ENCODE measurements at regions not wholly inside any gene's neighbourhood (a gene's known extent, or its start where the extent isn't known, plus 50 kb on each side); places are given as distances from the start of the nearest gene placed in this dataset.

GRCh38 chr10:26944261-26944882 is 83.6 kb upstream of the ABI1 start:
- no peak for DNase-seq
- no peak overlapping the region for H3K14ac ChIP-seq (ENCODE audit: low read length)
- no peak overlapping the region for H3K4me3 ChIP-seq (ENCODE audit: low read depth, low read length)
- H3K36me3 ChIP-seq (ENCODE audit: control insufficient read depth in 1 of 2, insufficient read depth in 2 of 2, low read length in 2 of 2), result no peaks in the 10 kb centered on the region
- no peaks in the 10 kb centered on the region for H3K79me1 ChIP-seq (ENCODE audit: low read length)
- no peak overlapping the region for H2BK120ac ChIP-seq (ENCODE audit: insufficient read depth, low read length, poor library complexity)
- H2BK12ac ChIP-seq (ENCODE audit: low read length), result no peak overlapping the region
- H2AFZ ChIP-seq (ENCODE audit: insufficient read depth, low read length, poor library complexity), result no peak overlapping the region
- no peaks in the 10 kb centered on the region for H3K79me2 ChIP-seq (ENCODE audit: control insufficient read depth, insufficient read depth, low read length, poor library complexity)
- H3K4me1 ChIP-seq (ENCODE audit: control insufficient read depth in 1 of 2, insufficient read depth in 2 of 2, low read length in 2 of 2), result peaks cover 0 to 6% of the 10 kb centered on the region in 2 experiments
- no peak overlapping the region for H3K27ac ChIP-seq (ENCODE audit: low read depth, low read length)
- no peak overlapping the region for H3K23ac ChIP-seq (ENCODE audit: low read length)
- WGBS (ENCODE audit: extremely low coverage, insufficient coverage, insufficient read length), result no CpG with 5 or more reads among the region's 18 CpGs
- H4K8ac ChIP-seq (ENCODE audit: low read depth, low read length), result no peak overlapping the region
- no peak overlapping the region for H4K12ac ChIP-seq (ENCODE audit: low read depth, low read length)
- H3K9me3 ChIP-seq (ENCODE audit: insufficient read depth, low read depth, low read length), result no peaks in the 10 kb centered on the region
- H3K18ac ChIP-seq (ENCODE audit: low read length), result no peak overlapping the region
- H3K4ac ChIP-seq (ENCODE audit: low read depth, low read length), result no peak overlapping the region
- no peaks in the 10 kb centered on the region for H3K27me3 ChIP-seq (ENCODE audit: insufficient read depth, low read length)
- H2AK5ac ChIP-seq (ENCODE audit: low read length), result no peak overlapping the region
- no peak overlapping the region for H3K4me2 ChIP-seq (ENCODE audit: low read length)
- H3K9ac ChIP-seq (ENCODE audit: low read length), result no peak overlapping the region
- H4K91ac ChIP-seq (ENCODE audit: low read depth, low read length), result no peak overlapping the region
- no peak overlapping the region for H2BK5ac ChIP-seq (ENCODE audit: low read depth, low read length, poor library complexity)

GRCh38 chr10:26939962-26940354 is 79.2 kb upstream of the ABI1 start:
- Histone ChIP-seq H3K27me3 (ENCODE audit: insufficient read depth, low read length) (no peaks in the 10 kb centered on the region), H4K8ac (ENCODE audit: low read depth, low read length) (no peak overlapping the region), H2BK5ac (ENCODE audit: low read depth, low read length, poor library complexity) (no peak overlapping the region), H3K14ac (ENCODE audit: low read length) (no peak overlapping the region), H3K23ac (ENCODE audit: low read length) (no peak overlapping the region), H2BK12ac (ENCODE audit: low read length) (no peak overlapping the region), H3K4me1 (ENCODE audit: control insufficient read depth in 1 of 2, insufficient read depth in 2 of 2, low read length in 2 of 2) (no peaks in the 10 kb centered on the region), H3K79me2 (ENCODE audit: control insufficient read depth, insufficient read depth, low read length, poor library complexity) (no peaks in the 10 kb centered on the region), H3K4ac (ENCODE audit: low read depth, low read length) (no peak overlapping the region), H3K9me3 (ENCODE audit: insufficient read depth, low read depth, low read length) (no peaks in the 10 kb centered on the region), H2AFZ (ENCODE audit: insufficient read depth, low read length, poor library complexity) (no peak overlapping the region), H3K79me1 (ENCODE audit: low read length) (no peaks in the 10 kb centered on the region), H3K4me2 (ENCODE audit: low read length) (no peak overlapping the region), H4K12ac (ENCODE audit: low read depth, low read length) (no peak overlapping the region), H3K18ac (ENCODE audit: low read length) (no peak overlapping the region), H3K9ac (ENCODE audit: low read length) (no peak overlapping the region), H4K91ac (ENCODE audit: low read depth, low read length) (no peak overlapping the region), H3K36me3 (ENCODE audit: control insufficient read depth in 1 of 2, insufficient read depth in 2 of 2, low read length in 2 of 2) (no peaks in the 10 kb centered on the region), H2AK5ac (ENCODE audit: low read length) (no peak overlapping the region), H3K4me3 (ENCODE audit: low read depth, low read length) (no peak overlapping the region), H2BK120ac (ENCODE audit: insufficient read depth, low read length, poor library complexity) (no peak overlapping the region), H3K27ac (ENCODE audit: low read depth, low read length) (no peak overlapping the region)
- DNase-seq, result no peak
- no CpG with 5 or more reads among the region's 8 CpGs for WGBS (ENCODE audit: extremely low coverage, insufficient coverage, insufficient read length)

DNA sequence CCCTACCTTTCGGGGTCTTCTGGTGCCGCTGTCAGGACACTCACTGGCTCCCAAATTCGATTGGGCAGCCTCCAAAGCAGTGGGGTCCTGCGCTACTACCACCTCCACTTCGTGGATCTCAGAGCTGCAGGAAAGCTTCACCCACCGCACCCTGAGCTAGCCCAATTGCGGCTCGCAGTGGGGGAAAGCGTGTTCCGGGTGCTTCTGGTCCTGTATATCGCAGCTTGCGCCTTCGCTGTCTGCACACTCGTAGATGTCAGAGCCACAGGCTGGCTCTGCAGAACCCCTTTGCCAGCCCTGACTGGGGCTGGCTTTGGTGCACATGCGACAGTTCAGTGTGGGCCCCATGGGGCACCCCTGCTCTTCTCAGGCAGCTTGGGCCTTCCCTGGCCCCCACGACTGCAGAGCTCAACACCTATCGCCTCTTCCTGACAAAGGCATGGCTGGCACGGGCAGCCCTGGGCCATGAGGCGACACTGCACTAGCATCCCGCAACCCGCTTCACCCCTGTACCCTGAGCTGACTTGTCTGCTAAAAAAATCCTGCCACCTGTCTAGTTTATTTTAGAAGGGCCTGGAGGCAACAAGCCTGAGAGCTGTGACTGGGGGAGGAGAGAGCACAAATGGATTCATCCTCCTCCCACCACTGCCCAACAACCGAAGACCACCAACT is 78.7 kb upstream of the ABI1 start:
- Histone ChIP-seq H4K91ac (ENCODE audit: low read depth, low read length) (no peak overlapping the region), H4K12ac (ENCODE audit: low read depth, low read length) (no peak overlapping the region), H2AFZ (ENCODE audit: insufficient read depth, low read length, poor library complexity) (no peak overlapping the region), H3K4ac (ENCODE audit: low read depth, low read length) (no peak overlapping the region), H2BK5ac (ENCODE audit: low read depth, low read length, poor library complexity) (no peak overlapping the region), H3K4me3 (ENCODE audit: low read depth, low read length) (no peak overlapping the region), H3K23ac (ENCODE audit: low read length) (no peak overlapping the region), H3K27ac (ENCODE audit: low read depth, low read length) (no peak overlapping the region), H3K36me3 (ENCODE audit: control insufficient read depth in 1 of 2, insufficient read depth in 2 of 2, low read length in 2 of 2) (no peaks in the 10 kb centered on the region), H3K14ac (ENCODE audit: low read length) (no peak overlapping the region), H2AK5ac (ENCODE audit: low read length) (no peak overlapping the region), H3K9me3 (ENCODE audit: insufficient read depth, low read depth, low read length) (no peaks in the 10 kb centered on the region), H3K27me3 (ENCODE audit: insufficient read depth, low read length) (no peaks in the 10 kb centered on the region), H3K79me2 (ENCODE audit: control insufficient read depth, insufficient read depth, low read length, poor library complexity) (no peaks in the 10 kb centered on the region), H3K18ac (ENCODE audit: low read length) (no peak overlapping the region), H2BK120ac (ENCODE audit: insufficient read depth, low read length, poor library complexity) (no peak overlapping the region), H3K4me2 (ENCODE audit: low read length) (no peak overlapping the region), H3K4me1 (ENCODE audit: control insufficient read depth in 1 of 2, insufficient read depth in 2 of 2, low read length in 2 of 2) (no peaks in the 10 kb centered on the region), H3K9ac (ENCODE audit: low read length) (no peak overlapping the region), H3K79me1 (ENCODE audit: low read length) (no peaks in the 10 kb centered on the region), H4K8ac (ENCODE audit: low read depth, low read length) (no peak overlapping the region), H2BK12ac (ENCODE audit: low read length) (no peak overlapping the region)
- whole genome bisulfite sequencing (ENCODE audit: extremely low coverage, insufficient coverage, insufficient read length), result no CpG with 5 or more reads among the region's 22 CpGs
- DNase-seq, result no peak

DNA sequence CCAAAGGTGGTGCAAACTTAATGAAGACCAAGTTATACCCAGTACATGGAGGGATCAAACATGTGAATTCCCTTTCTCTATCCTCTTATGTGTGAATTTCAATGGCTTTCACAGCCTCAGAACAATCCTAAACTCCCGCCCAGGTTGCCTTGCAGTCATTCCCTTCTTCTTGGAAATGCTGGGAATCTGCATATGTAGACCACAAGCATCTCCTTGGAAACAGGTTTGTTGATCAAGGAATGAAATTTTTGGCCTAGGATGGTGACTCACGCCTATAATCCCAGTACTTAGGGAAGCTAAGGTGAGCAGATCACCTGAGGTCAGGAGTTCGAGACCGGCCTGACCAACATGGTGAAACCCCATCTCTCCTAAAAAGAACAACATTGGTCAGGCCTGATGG is 77.8 kb upstream of the ABI1 start:
- no peak overlapping the region for H3K14ac ChIP-seq (ENCODE audit: low read length)
- H3K4me3 ChIP-seq (ENCODE audit: low read depth, low read length), result no peak overlapping the region
- no peaks in the 10 kb centered on the region for H3K4me1 ChIP-seq (ENCODE audit: control insufficient read depth in 1 of 2, insufficient read depth in 2 of 2, low read length in 2 of 2)
- no peaks in the 10 kb centered on the region for H3K27me3 ChIP-seq (ENCODE audit: insufficient read depth, low read length)
- H2AFZ ChIP-seq (ENCODE audit: insufficient read depth, low read length, poor library complexity), result no peak overlapping the region
- H2BK120ac ChIP-seq (ENCODE audit: insufficient read depth, low read length, poor library complexity), result no peak overlapping the region
- WGBS (ENCODE audit: extremely low coverage, insufficient coverage, insufficient read length), result no CpG with 5 or more reads among the region's 4 CpGs
- no peak overlapping the region for H4K8ac ChIP-seq (ENCODE audit: low read depth, low read length)
- H3K79me2 ChIP-seq (ENCODE audit: control insufficient read depth, insufficient read depth, low read length, poor library complexity), result no peaks in the 10 kb centered on the region
- H3K36me3 ChIP-seq (ENCODE audit: control insufficient read depth in 1 of 2, insufficient read depth in 2 of 2, low read length in 2 of 2), result no peaks in the 10 kb centered on the region
- H3K79me1 ChIP-seq (ENCODE audit: low read length), result no peaks in the 10 kb centered on the region
- no peak overlapping the region for H3K9ac ChIP-seq (ENCODE audit: low read length)
- no peak overlapping the region for H3K4me2 ChIP-seq (ENCODE audit: low read length)
- H3K9me3 ChIP-seq (ENCODE audit: insufficient read depth, low read depth, low read length), result no peaks in the 10 kb centered on the region
- H4K12ac ChIP-seq (ENCODE audit: low read depth, low read length), result no peak overlapping the region
- H4K91ac ChIP-seq (ENCODE audit: low read depth, low read length), result no peak overlapping the region
- peak in 1 of 2 donors; percentile 39 for DNase-seq
- no peak overlapping the region for H3K4ac ChIP-seq (ENCODE audit: low read depth, low read length)
- no peak overlapping the region for H2AK5ac ChIP-seq (ENCODE audit: low read length)
- no peak overlapping the region for H3K27ac ChIP-seq (ENCODE audit: low read depth, low read length)
- no peak overlapping the region for H3K23ac ChIP-seq (ENCODE audit: low read length)
- H2BK12ac ChIP-seq (ENCODE audit: low read length), result no peak overlapping the region
- no peak overlapping the region for H3K18ac ChIP-seq (ENCODE audit: low read length)
- no peak overlapping the region for H2BK5ac ChIP-seq (ENCODE audit: low read depth, low read length, poor library complexity)

Data from trophoblast cell (in vitro differentiated cells and primary cell).